ENCODE measurements at regions not wholly inside any gene's neighbourhood (a gene's known extent, or its start where the extent isn't known, plus 50 kb on each side); places are given as distances from the start of the nearest gene placed in this dataset.

DNA sequence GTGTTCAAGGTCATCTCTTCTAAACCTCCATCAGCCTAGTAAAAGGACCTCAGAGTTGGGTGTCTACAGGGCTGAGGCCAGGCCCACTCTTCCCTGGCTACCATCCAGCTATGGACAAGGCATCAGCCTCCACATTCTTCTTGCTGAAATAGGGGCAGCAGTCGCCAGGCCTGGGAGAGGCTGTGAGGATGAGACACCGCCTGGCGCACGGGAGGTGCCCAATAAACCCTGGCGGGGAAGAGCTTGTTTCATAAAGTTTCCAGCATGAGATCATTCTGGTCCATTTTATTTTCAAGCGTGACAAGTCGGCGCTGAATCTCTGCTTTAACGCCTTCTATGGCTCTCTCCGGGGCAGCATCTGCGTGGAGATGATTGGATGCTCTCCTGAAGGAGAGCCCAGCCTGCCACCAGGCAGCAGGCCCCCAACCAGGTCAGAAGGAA lies 153.4 kb downstream of the OLFM1 start:
- no peak for DNase-seq

DNA sequence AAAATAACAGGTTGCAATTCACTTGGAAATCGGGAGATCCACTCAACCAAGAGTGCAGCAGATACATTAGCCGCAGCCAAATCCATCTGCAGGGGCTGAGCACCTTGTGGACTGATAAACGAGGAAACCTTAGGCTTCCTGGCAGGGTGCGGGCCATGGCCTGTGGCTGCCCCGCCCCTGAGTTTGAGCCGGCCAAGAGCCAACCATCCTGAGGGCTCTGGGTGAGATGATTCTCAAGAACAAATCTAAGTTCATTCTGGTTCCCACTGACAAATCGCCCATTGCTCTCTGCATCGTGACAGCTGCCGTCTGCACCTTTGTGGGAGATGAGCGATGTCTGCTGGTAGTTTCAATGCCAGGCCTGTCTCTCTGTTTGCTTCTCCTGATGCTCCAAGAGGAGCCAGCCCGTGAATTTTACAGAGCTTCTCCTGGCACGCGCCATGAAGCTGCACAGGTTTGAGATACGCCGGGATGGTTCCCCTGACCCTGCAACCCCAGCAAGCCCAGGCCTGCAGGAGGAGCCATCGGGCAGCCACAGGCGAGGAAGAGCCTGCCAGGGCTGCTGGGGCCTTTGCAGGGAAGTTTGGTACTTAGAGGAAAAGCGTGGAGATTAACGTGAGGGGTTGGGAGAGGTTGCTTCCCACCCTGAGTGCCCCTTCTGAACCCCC lies 154.0 kb downstream of the OLFM1 start:
- no peak for DNase-seq

DNA sequence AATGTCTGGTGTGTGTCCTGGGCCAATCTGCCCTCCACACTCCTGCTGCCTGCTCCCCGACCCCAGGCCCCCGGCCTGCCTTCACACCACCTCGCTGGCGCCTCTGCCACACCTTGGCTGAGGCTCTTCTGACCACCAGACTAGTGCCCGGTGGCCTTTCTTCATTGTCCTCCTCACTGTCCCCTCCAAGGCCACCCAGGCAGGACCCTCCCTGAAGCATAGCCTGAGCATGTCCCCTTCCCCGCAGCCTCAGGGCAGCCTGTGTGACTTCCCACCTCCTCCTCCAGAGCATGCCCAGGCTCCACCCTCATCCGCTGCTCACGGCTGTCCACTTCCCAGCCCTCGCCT lies 154.6 kb downstream of the OLFM1 start:
- no peak for DNase-seq

DNA sequence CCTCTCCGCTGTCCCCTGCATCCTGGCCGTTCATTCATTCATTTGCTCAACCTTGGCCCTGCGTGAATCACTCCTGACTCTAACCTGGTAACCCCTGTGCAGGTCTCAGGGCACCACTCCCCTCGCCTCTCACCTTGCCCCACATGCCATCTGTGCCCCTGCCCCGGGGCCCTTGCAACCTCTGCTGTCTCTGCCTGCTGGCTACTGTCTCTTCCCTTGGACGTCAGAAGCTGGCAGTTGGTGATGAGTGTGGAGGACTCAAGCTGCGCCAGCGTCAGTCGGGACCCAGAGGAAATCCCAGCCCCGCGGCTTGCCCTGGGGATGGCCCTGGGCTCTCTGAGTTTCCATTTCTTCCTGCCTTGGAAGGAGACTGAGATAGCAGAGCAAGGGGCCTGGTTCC lies 154.9 kb downstream of the OLFM1 start:
- no peak for DNase-seq

DNA sequence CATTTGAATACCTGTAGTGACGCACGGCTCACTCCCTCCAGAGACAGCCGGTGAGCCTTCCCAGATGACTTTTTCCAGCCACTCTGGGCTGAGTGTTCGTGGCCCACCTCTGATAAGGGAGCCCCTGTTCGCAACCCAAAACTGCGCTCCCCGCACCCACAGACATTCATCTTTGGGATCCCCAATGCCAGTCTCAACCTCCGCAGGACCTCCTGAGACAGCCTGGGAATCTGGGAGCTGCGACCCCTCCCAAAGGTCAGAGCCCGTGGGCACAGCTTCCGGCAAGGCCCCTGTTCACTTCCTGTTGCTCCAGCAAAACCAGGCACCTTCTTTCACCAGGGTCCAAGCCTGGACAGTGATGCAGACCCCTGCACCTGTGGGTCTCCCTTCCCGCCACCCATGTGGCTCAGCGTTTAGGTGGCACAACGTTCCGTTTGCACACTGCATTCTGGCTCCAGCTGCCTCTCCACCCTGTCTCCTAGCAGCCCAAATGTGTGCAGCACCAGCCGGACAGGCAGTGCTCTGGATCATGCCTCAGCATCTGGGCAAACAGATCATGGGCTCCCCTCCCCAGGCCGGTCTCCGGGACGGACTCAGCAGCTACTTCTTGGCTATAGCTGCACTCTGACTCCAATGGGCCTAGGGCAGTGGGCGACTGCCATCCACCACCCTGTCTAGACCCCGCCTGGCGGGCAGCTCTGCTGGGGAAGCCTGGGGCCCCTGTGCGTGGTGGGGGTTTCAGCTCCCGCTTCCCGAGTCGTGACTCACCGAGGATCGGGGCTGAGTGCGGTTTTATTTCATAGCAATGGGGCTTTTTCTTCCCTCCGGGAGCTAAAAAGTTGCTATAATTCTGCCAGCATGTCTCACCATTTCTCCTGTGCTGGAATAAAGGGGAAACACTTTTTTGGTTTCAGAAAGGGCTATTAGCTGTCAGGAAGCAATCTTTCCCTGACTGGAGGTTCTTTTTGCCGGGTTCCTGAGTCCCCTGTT lies 156.0 kb downstream of the OLFM1 start:
- no peak for DNase-seq

DNA sequence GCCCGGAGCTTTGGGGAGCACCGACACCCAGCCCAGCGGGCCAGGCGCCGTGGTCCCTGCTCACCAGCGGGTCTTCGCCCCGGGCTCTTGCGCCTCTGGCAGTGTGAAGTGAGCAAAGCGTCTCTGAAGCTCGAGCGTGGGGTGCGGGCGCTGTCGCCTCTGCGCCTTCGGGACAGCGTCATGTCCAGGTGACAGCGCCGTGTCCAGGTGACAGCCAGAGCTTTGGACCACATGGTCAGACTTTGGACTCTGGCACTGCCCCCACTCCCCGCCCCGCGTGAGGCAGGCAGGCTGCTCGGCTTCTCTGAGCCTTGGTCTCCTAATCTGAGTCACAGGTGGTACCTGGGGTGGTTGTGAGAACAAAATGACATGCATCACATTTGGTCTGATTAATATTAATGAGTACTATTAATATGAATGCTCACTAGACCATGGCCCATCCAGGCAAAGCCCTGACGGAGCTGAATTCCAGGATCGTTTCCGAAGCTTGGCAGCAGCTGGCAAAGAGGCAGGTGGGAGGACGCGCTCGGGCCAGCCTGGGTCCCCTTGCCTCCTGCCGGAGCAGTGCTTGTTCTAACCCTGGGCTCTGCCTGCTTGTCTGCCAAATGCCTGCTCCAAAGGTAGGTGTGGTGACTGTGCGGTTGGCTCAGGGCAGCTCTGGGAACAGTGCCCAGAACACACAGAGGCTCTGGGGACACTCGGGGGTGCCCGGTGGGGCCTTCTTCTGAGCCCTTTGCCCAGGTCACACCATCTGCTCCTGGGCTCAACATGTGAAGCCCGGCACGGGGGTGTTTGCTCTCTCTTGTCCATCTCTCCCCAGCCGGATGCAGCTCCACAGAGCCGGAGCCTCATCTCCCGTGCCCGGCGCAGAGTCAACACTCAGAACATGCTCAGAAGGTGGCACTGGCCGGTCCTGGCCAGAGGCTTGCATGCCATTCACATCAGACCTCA lies 157.1 kb downstream of the OLFM1 start:
- no peak for DNase-seq

DNA sequence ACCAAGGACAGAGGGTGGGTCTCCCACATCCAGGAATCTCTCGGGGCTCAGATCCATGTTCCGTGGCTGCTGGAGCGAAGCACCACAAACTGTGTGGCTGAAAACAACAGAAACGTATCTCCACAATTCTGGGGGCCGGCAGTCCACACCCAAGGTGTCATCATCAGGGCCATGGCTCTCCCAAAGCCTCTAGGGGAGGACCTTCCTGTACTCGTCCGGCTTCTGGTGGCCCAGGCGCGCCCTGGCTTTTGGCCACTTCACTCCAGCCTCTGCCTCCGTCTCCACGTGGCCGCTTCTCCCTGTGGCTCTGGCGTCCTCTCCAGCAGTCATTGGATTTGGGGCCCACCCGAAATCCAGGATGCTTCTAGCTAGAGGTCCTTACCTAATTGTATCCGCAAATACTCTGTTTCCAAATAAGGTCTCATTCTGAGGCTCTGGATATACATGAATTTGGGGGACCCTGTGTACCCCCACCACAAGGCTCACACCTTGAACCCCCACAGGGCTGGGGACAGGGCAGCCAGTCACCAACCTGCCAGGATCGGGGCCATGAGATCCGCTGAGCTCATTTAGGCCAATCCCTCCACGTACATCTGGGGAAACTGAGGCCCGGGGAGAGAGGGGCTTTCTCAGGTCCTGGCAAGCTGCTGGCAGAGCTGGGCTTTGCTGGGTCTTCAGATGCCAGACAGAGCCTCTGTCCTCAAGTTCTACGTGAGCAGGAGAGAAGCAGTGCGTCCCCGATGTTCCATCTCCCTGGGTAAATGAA lies 158.2 kb downstream of the OLFM1 start:
- no peak for DNase-seq

DNA sequence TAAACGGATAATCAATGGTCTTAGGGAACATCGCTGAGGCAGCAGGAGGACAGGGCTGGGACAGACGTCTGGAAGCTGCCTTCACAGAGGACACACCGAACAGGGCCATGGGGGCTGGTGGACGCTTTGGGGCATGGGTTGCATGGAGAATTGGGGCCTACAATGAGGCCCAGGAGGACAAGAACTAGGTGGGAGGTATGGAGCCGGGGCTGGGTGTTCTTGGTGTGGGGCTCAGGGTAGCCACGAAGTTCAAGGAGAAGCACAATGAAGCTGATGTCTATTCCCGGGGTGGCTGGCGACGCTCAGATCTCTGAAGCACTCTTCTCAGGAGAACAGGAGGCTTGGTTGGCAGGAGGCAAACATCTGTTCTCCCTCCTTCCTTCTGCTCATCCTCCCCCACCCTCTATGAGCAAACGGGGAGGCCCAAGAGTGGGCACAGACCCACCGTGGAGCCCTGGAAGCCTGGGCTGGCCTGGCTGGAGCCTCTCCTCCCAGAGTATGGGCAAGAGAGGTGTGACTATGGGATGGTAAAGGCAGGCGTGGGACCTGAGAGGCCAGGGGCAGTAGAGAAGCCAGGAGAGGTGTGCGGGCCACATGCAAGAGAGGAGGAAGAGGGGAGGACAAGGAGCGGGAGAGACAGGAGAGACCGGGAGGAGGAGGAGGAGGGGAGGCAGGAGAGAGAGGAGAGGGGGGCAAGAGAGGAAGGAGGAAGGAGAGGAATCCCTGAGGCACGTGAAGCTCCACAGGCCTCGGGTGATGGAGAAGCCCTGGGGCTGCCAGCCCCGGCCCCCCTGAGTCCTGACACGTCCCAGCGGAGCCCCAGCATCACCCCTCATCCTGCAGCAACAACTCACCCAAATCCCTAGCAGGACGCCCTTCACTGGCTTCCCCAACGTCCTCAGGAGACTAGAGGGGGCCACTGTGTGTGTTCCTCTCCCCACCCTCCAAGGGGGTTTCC lies 159.1 kb downstream of the OLFM1 start:
- no peak for DNase-seq

DNA sequence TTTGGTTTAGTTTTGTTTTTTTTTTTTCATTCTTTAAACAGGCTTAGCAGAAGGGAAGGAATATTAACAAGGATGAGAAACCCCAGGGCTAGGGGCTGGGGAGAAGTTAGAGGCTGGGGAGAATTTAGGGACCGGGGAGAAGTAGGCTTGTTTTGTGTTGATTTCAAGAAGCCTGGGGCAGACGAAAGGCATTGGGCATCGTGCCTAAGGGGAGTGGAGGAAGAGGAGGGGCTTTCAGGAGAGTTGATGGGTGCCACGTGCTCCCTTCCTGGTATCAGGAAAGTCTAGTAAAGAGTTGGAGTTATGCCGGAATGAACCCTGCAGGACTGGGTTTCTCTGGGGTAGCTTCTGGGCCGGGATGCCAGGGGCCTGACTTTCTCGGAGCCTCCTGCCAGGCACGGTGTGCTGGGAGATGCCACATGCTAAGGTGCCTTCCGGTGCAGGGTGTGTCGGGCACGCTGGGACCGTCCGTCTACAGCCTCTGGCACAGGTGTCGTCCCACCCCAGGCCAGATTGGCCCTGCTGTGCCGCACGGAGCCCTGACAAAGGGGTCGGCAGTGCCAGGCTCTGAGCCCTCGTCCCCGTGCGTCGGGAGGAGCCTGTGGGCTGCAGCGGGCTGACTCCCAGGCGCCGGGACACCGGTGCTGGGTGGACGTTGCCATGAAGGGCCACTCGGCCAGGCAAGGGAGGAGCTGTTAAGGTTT lies 159.9 kb downstream of the OLFM1 start:
- DNase-seq, result no peak

DNA sequence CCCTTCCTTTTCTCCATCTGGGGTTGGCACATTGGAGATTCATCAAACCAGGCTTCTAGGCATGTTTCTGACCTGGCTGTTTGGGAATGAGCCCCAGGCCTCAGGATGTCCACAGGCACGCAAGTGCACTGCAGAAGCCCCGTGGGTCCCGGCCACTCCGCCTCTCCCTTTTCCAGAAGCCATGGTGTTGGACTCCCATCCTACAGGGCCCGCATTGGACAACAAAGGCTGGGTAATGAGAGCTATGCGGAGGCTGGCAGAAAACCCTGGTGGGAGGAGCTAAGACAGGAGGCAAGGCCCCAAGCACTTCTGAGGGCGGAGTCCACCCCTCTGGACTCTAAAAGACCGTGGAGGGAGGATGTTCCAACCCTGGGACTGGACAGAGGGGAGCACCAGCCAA lies 160.6 kb downstream of the OLFM1 start:
- no peak for DNase-seq

DNA sequence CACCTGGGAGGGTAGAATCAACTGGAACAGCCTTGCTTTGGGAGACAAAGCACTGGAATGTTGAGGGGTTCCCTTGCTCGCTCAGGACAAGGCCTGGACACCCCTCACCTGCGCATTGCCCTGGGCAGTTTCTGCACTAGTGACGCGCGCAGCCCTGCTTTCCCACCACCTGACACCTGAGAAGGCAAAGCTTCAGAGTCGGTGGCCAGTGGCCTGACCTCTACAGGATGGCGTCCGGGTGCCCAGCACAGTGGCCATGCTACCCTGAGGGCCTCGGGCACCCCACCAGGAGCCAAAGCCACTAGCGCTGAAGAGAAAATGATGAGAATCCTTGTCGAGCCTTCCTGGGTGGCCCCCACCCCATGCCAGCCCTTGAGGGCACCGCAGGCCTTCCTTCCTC lies 161.3 kb downstream of the OLFM1 start:
- no peak for DNase-seq

DNA sequence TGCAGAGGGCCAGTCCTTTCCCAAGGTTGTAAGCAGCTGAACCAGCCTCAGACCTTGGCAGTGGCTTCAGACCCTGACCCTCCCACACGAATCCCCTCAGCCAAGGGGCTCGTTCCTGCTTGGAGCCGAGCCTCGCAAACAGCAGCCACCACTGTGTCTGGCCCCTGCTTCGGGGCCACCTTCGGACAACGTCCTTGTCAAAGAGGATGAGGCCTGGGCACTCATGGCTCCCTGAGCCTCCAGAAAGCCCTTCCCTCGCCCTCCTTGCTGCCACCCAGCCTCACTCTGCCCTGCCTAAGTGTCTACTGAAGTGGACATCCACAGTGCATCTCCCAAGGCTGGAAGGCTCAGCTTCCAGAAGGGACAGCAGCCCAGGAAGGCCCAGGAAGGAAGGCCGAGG lies 161.7 kb downstream of the OLFM1 start:
- DNase-seq, result no peak

DNA sequence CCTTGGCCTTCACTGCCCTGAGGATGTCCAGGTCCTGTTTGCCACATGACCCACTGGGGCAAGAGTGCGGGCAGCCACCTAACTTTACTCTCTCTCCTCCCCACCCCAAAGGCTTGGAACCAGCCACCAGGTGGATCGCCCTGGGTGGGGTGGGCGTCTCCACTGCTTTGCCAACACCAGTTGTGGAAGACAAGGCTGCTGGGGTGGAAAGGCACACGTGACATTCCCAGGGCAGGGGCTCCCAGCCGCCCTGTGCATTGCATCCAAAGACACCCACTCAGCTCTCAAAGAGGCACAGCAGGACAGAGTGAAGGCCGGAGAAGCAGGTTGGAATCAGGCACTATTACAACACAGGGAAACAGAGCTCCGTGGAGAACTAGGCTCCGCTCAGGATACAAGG lies 162.2 kb downstream of the OLFM1 start:
- no peak for DNase-seq

DNA sequence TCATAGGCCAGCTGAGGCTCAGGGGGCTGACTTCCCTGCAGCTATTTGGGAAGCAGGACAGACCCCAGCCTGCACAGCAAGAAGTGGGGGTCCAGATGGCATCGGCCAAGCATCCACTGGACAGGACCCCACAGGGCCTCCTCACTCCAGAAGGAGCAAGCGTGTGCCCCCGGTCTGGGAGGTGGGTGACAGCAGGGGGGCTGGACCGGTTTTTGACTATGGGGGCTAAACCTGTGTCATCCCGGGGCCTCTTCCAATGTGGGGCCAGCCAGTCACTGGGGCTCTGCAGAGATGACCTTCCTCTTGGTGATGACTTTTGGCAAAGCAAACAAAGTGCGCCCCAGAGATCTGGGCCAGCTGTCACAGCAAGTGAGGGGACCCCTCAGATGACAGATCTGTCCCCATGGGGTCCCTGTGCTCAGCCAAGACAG lies 163.9 kb downstream of the OLFM1 start:
- no peak for DNase-seq

DNA sequence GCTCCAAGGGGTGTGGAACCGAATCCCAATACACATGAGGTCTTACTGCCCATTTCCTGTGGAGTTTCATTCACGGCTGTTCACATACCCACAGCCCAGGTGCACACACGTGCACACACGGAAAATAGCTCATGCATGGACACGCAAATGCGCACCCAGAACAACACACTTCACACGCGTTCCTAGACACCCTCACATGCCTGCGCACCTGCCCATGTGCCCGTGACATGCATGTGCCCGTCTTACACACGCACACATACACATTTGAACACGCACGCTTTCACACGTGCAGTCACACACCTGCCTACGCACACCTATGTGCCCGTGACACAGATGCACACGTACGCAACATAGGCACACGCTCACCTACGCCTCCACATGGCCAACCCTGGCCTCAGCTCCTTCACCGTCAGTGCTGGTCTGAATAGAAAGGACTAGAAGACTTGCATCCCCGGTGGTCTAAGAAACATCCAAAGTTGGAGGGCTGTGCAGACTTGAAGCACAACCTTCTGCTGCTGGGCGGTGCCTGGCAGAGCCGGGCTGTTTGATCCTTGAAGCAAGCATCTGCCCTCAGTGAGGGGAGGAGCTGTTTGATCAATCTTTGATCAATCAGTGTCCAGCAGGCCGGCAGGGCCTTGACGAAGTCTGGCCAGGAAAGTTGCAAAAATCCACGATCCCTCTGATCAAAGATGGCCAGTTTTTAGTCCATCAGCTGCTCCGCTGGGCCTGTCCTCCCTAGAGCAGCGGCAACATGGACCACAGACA lies 164.7 kb downstream of the OLFM1 start:
- DNase-seq, result no peak

DNA sequence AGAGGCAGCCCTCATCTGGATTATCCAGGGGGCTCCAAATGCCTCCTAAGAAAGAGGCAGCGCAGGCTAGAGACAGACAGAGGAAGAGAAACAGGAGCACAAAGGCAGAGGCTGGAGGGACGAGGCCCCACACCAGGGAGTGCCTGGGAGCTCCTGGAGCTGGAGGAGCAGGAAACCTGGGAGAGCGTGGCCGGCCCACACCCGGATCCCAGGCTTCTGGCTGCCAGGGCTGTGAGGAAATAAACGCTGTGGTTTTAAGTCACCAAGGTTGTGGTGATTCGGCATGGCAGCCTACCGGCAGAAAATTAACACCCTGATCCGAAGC lies 165.5 kb downstream of the OLFM1 start:
- DNase-seq, result no peak

DNA sequence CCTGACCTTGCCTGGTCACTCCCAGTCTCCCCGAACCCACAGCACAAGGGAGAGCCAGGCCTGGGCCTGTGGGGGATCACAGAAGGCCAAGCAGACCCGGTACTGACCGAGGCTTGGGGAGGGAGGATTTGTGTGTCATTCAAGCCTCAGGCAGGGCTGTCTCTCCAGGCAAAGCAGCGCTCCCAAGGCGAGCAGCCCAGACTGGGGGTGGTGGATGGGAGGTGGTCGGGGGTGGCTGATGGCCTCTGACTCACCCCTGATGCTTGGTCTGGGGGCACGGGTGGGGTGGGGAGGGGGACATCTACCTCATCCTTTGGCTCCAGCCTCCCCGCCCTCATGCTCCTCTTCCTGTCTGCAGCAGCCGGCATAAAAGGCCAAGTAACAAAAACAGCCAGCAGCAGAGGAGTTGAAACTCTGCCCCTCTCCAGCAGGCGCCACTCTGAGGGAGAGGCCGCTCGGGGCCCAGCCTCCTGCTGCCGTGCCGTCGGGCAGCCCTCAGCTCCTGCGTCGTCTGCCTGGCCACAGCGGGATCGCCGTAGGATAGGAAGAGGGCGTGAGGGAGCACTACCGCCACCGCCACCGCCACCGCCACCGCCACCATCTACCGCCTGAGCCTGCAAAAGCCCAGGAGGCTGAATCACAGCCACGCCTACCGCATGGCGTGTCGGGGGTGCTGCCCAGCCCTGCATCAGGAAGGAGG lies 166.0 kb downstream of the OLFM1 start:
- DNase-seq, result no peak

DNA sequence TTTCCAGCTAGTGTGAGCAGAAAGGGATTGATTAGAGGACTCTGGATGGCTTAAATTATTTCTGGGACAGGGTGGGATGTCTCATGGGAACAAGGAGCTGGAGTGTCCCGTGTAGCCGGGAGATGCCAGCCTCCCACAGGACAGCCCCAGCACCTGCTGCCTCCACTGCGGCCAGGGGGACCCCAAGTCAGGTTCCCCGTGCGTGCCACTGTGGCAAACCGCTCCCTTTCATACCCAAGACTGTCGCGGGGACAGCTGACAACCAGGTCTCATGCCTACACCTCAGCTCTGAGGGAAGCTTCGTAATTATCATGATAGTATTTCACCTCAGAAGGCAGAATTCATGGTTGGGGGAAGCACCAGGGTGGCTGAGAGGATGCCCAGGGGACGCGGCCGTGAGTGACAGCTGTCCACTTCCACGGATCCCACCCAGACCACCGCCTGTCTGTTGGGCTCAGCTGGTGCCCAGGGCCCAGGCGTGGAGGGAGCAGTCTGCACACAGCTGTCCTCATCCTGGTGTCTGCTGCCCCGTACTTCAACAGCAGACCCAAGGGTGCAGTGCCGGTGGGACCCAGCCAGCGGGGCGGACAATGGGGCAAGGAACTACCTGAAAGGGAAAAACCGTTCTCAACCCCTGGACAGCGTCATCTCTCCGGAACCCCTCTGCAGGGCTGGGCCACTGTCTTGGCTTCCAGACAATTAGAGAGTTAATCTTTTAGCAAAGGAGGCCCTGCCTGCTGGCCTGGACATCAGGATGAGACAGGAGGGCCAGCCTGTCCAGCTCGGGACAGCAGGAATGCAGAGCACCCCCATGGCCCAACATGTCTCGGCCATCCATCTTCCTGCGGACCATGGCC lies 166.9 kb downstream of the OLFM1 start:
- no peak for DNase-seq

Data from NCI-H1436 treated with DMSO at 0.1 percent for 48 hours (cell line).